DMS153 (cell line): ENCODE measurements at regions not wholly inside any gene's neighbourhood (a gene's known extent, or its start where the extent isn't known, plus 50 kb on each side); places are given as distances from the start of the nearest gene placed in this dataset.
"Not testable (repeated sequence)": the region's sequence is repeated elsewhere in the genome, so short reads cannot be mapped to it uniquely, and the experiment has no call there.

Experiments
- DNase-seq: peaks from one replicate; lab custom pipeline; 2025; lab: John Stamatoyannopoulos, UW

DNA sequence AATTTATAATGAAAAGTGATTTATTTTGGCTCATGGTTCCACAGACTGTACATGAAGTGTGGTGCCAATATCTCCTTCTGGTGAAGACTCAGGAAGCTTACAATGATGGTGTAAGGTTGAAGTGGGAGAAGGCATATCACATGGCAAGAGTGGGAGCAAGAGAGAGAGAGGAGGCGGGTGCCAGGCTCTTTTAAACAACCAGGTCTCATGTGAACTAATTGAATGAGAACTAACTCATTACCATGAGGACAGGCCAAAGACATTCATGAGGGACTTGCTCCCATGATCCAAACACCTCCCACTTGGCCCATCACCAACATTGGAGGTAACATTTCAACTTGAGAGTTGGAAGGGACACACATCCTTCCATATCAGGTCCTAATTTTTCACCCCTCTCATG is 155.2 kb downstream of the SLC38A4 start:
- no peak for DNase-seq

DNA sequence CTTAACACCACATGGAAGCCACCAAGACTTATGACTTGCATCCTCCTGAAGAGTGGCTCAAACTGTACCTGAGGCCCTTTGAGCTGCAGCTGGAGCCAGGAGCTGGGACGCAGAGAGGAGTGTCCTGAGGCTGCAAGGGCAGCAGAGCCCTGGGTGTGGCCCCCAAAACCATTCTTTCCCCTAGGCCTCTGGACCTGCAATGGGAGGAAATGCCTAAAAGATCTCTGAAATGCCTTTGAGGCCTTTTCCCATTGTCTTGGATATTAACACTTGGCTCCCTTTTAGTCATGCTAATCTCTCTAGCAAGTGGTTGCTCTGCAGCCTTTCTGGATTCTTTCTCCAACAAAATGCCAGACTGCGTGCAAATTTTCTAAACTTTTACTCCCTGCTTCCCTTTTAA is 156.1 kb downstream of the SLC38A4 start:
- no peak for DNase-seq

DNA sequence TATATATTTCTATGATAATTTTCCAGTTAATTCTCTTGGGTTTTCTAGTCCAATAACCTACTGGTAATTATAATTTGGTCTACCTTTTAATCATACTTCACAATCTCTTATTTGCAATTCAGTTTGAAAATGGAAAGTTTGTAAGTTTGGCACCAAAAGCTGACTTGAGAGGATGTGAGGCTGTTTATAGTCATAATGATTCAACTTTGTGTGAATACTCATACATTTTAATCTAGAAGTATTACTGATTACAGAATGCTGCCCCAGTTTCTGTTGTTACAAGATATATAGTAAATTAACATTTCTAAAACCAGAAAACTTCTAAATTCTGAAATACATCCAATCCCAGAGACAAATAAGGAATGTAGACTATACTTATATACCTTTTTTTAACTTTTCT is 158.2 kb downstream of the SLC38A4 start:
- no peak for DNase-seq

DNA sequence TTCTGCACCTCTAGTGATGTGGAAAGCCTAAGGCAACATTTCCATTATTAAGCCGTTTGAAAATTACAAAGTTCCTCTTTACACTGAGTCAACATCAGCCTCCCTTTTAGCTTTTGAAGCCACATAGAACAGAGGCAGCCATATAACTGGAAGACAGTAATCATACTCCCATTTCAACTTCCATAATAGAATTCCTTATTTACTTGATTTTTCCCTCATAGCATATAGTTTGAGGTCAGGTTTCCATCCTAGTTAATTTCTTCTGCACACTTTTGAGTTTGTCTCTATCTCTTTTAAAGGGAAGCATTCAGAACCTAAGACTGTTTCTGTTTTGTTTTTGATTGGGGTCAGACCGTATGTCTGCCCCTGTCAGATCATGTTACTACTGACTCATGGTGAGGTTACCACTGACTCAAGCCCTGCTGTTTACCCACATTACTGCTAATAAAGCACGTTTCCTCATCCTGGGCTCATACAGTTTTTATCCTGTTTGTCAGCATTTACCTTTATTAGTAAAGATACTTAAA is 161.0 kb downstream of the SLC38A4 start:
- peak; percentile 72 for DNase-seq

DNA sequence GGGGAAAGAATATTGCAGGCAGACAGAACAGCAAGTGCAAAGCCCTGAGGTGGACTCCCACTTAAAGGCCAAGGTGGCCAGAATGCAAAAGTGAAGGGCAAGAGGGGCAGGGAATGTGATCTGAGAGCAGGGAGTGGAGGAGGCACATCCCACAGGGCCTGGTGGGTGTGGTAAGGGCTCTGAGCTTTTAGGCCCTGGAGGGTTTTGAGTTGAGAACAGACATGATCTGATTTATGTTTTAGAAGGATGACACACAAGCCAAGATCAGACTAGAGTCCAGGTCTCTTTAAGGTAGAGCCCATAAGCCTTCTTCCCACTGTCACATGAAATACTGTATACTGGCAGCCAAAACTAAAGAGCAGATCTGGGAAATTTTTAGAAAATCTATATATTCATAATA is 162.5 kb downstream of the SLC38A4 start:
- no peak for DNase-seq

DNA sequence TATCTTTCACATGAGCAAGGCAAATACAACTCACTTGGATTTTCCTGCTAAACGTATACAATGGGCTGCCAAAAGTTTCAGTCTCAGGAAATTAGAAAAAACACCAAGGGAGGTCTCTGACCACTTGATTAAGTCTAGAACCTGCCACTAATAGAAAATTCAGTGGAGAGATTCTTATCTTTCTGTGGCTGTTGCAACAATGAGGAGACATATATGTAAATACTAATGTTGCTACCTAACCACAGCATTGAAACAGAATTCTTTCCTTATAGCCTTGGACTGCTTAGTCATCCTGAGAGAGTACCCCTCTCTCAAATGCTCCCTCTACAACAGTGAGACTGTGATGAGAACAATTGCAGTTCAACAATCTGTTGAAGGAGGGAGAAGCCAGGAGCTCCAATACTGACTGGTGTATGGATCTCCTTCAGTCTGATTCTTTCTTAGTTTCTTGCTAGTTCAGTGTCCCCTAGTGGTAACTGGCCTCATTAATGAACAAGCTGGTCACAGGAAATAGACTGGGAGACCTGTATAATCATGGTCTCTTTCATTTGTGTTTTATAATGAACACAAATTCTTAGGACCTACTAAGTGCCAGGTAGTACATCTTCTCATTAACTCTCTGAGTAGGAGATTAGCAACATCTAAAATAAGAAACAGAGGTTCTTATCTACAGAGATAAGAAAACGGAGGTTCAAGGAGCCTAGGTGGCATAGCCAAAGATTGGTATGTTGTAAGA is 164.5 kb downstream of the SLC38A4 start:
- peak; percentile 62 for DNase-seq

DNA sequence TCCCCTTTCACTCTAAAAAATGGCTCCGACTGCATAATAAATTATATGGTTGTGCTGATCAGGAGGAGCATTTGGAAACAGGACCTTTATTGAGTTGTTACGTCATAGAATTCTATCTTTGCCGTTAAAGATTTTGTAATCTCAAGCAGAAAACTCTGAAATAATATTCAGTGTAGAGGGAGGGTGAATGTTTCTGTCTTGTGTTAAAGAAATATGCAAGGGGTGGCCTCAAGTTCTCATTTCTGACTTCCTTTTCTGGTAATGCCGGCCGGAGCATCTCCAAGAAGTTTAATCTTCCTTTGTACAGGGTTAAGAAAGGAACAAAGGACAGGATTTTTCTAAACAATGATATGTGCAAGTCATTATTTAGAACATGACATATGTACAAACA is 165.1 kb downstream of the SLC38A4 start:
- DNase-seq, result no peak

DNA sequence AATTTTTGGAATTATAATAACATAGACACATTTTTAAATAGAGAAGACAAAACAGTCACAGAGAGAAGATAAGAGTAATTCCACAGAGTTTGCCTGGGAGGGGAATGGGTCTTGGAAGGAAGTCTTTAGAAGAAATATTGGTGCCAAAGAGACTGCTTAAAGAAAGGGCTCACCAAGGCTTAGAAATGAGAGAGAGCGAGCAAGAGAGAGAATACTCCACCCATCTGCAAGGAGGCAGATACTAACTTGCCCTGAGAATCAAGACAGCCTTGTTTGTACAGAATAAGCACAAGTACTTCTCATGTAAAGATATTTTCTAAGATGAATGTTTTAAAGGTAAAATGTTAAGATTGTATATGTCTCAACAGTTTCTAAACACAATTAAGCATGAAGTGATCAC is 165.5 kb downstream of the SLC38A4 start:
- DNase-seq, result no peak

DNA sequence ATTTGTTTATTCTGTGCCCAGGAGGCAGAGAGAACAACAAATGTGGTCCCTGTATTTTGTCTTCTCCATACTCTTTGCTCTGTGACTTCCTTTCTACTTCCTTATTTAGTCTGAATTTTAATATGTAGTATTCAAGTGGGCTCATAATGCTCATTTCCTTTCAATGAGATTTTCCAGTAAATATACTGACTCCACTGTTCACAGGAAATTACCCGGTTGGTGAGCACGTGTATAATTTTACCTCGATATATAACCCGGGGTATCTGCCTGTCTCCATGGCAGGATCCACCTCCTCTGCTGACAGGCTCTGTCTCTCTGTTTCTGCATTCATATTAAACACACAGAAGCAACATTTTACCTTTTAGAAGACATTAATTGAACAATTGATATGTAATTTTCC is 166.0 kb downstream of the SLC38A4 start:
- DNase-seq, result peak; percentile 35

DNA sequence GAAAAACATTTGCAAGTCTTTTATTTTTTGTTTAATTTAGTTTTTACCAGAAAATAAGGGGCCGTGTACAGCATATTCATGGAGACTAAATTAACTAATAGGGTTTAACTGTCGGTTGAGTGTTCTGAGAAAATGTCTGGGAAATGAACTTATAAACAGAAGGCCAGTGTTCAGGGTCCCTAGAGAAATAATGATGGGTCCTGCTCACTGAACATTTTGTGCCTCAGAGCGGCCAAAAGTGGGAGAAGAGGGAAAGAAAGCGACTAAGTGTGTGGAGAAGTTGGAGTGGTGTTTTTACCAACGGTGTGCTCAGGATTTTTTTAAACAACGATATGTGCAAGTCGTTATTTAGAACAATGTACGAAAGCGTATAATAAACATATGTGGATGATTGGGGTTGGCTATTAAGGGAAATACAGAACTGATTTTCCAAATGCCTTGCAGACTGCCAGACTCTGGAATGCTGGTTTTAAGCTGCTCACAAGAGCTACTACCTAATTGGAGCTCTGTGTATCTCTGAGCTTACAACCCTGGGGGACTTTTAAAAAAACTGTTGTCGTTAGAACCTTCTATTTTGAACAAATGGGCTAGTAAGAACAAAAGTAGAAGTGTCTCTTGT is 166.7 kb downstream of the SLC38A4 start:
- no peak for DNase-seq

DNA sequence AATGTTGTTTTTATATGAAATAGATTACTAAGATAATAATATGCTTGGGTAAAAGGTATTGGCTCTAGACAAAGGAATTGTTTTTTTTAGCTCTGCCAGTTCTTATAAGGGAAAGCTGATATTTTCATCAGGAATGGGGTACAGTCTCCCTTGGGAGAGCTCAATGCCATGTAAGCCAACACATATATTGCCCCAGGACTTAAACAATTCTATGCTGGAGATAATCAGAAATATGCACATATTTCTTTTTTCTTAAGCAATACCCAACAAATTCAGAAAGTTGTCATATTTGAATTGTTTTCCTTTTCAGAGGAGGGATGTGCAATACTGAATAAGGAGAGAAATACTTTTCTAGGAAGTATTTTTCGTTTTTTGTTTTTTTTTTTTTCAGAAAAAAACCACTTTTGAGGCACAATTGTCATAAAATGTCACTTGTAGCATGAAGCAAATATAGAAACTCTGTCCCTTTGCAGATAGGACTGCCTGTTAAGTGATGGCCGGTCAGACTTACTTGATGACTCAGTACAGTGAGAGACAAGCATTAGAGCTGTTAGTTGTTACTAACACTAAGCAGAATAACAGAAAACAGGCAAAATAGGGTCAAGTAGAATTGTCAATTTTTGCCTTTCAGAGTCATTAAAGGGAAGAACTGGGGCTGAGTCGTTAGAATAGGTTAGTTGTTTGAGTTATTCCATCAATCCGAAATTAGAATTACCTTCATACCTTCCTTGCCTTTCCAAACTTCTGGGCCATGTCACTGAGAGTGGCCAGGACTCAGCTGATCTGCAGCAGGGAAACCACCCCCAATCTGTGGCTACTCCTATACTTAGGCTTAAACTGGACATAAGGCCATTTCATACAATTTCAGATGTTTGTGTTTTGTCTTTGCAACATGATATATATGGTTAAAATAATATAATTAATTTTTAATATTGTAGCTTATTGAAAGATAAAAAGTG is 168.1 kb downstream of the SLC38A4 start:
- DNase-seq, result no peak

DNA sequence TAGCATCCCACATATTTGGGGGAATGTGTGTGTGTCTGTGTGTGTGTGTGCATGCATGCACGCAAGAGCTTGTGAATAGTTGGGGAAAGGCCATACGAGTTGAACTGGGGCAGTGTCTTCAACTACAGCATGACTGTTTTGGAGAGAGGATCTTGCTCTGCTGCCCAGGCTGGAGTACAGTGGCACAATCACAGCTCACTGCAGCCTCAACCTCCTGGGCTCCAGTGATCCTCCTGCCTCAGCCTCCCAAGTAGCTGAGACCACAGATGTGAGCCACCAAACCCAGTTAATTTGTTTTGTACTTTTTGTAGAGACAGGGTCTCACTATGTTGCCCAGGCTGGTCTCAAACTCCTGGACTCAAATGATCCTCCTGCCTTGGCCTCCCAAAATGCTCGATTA is 169.8 kb downstream of the SLC38A4 start:
- not testable (repeated sequence) for DNase-seq

DNA sequence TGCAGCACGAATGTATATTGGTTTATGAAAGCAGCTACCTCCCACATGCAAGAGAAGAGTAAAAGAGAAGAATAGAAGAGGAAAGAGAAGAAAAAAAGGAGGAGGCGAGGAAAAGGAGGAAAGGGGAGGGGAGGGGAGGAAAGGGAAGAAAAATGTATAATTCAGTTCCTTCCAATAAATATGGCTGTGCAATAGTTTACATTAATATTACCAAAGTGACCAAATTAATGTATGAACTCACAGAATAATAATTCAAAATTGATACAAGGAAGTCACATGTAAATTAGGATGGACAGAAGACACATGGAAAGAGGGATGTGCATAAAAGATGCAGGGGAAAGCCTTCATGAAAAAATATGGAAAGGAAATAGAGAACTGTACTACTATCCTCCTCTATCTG is 172.5 kb downstream of the SLC38A4 start:
- DNase-seq, result no peak

DNA sequence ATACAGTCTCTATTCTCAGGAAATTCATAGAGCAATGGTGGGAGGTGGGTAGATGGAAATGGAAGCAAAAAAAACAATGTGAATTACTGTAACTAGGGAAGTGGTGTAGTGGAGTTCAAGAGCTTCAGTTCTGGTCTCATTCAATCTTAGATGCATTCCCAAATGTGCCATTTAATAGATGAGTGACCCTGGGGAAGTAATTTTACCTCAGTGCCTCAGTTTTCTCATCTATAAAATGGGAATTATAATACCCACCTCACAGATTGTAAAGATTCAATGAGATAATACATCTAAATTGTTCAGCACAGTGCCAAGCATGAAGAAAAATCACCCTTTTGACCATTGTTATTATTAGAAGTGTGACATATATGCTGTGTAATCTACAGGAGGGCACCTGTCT is 173.1 kb downstream of the SLC38A4 start:
- no peak for DNase-seq

DNA sequence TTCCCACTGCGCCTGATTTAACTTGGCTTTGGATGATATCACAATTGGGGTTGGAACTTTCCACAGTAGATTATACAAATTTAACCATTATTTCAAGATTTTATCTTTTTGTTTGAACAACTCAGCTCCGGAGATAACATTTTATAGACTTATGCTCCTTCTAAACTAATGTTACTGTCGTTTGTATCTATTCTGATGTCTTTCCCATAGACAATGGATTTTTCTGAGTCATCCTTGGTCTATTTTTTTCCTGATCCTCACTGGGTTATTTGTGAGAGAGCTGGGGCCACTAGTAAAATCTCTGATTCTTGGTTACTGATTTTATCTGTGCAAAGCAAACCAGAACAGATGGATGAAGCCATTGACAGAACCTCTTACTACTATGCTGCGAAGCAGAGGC is 175.1 kb downstream of the SLC38A4 start:
- DNase-seq, result no peak

DNA sequence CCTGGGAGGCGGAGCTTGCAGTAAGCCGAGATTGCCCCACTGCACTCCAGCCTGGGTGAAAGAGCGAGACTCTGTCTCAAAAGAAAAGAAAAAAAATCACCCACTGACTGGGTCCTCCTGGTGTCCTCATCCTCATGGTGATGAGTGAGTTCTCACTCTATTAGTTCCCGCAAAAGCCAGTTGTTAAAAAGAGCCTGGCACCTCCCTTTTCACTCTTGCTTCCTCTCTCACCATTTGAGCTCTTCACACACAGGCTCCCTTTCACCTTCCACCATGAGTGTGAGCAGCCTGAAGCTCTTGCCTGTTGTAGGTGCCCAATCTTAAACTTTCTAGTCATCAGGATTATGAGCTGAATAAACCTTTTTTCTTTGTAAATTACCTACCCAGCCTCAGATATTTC is 176.4 kb downstream of the SLC38A4 start:
- DNase-seq, result no peak

DNA sequence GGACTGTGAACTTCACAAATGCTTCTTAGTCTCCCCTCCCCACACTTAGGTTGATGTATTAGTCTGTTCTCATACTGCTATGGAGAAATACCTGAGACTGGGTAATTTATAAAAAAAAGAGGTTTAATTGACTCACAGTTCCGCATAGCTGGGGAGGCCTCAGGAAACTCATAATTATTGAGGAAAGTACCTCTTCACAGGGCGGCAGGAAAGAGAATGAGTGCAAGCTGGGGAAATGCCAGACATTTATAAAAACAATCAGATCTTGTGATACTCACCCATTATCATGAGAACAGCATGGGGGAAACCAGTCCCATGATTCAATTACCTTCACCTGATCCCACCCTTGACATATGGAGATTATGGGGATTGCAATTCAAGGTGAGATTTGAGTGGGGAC is 178.8 kb downstream of the SLC38A4 start:
- no peak for DNase-seq

DNA sequence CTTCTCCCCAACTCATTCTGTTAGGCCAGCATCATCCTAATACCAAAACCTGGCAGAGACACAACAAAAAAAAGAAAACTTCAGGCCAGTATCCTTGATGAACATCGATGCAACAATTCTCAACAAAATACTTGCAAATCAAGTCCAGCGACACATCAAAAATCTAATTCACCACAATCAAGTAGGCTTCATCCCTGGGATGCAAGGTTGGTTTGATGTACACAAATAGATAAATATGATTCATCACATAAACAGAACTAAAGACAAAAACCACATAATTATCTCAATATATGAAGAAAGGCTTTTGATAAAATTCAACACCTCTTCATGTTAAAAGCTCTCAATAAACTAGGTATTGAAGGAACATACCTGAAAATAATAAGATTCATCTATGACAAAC is 184.1 kb downstream of the SLC38A4 start:
- DNase-seq, result not testable (repeated sequence)

DNA sequence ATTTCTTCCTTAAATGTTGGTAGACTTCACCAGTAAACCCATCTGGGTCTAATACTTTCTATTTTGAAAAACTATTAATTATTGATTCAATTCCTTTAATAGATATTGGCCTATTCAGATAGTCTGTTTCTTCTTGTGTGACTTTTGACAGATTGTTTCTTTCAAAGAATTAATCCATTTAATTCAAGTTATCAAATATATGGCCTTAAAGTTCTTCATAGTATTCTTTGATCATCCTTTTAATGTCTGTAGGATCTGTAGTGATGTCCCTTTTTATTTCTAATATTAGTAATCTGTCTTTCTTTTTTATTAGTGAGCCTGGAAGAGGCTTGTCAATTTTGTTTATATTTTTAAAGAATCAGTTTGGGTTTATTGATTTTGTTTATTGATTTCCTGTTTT is 190.0 kb downstream of the SLC38A4 start:
- DNase-seq, result no peak

DNA sequence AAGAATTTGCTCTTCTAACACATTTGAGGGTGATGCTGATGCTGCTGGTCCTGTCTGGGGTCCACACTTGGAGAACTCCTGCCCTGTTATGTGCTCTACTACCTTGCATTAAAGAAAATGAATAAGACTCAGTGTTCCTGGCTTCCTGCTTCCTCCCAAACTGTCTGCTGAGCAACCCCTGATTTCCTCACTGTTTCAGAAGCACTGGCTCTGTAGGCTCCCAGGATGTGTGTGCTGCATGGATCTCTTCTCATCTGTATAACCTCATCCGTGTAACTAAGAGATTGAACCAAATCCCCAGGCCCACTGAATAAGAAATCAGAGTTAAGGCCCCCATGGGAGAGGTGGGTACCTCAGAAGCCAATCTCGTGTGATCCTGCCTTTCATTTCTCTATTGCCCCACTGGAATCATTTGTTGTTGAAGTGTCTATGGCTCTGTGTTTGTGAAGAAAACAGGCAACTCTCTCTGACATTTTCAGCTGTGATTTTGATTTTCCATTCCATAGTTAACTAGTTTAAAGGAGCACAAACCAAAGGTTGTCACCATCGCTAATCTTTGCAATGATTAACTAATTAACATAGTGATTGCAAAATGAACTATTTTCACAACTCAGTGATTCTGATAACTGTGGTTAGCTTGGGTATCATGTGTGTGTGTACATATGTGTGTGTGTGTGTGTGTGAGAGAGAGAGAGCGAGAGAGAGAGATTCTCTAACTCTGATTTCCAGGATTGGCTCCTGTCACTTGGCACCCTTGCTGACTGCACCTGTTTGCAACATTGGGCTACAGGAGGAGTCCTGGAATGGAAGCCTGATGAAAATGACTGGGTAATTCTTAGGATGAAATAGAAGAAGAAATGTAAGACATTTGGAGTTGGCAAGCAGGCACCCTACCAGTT is 196.2 kb downstream of the SLC38A4 start:
- no peak for DNase-seq

DNA sequence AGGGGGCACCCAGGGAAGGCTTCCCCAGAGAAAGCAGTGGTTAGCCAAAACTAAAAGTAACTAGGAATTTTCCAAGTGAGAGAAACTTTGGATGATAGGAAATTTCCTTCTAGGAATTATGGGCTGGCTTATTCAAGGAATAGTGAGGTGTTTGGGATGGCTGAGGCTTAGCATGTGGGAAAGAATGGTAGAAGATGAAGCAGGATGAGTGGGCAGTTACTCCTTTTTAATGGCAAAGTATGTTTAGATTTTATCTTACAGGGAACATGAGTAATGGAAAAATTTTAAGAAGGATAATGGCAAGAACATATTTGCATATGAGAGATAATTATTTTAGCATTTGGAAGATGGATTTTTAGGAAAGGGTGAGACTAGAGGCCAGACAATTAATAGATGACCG is 197.6 kb downstream of the SLC38A4 start:
- no peak for DNase-seq

DNA sequence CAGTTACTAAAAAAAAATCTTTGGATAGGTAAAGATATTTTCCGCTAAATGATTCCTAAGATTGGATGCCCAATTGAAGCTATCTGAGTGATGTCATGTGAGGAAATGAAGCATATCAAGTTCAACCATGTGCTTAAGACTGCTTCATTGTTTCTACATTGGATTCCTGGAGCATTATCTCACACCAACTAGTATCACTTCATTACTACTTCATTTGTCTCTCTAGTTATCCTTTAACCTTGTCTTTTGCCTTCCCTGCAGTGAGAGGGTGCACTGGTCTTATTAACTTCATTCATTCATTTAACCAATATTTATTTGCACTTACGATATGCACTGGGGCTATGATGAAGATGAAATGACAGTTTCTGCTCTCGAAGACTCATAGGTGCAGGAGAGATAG is 198.1 kb downstream of the SLC38A4 start:
- DNase-seq, result no peak
